Motor neuron (in vitro differentiated cells): ENCODE measurements at regions not wholly inside any gene's neighbourhood (a gene's known extent, or its start where the extent isn't known, plus 50 kb on each side); places are given as distances from the start of the nearest gene placed in this dataset.

Source experiments
- ATAC-seq, 8 experiments: fragments of 200-7000 bp; cut with Tn5 transposase; replicated peaks in 6 of 8; 2 replicates each; pipeline ENCODE4 v1.8.0; 2021; ENCODE audit warnings: mild to moderate bottlenecking in 8 of 8, moderate library complexity in 8 of 8
- H3K27ac ChIP-seq, 2 donors: fragments of 250-450 bp; sonication (Bioruptor Pico); 2 replicates each; pipeline ENCODE4 v1.9.0; 2021; ENCODE audit warnings: antibody characterized with exemption in 2 of 2, mild to moderate bottlenecking in 2 of 2, moderate library complexity in 1 of 2
- H3K4me1 ChIP-seq, 2 donors: fragments of 250-450 bp; sonication (Bioruptor Pico); replicated peaks in 1 of 2; 2 replicates each; pipeline ENCODE4 v1.6.1; 2021; ENCODE audit warnings: antibody characterized with exemption in 2 of 2, mild to moderate bottlenecking in 2 of 2, moderate library complexity in 1 of 2
- H3K4me3 ChIP-seq, 5 donors: fragments of 250-450 bp; sonication (Bioruptor Pico); 2 replicates each; pipeline ENCODE4 v1.9.0; 2021; ENCODE audit warnings: antibody characterized with exemption in 5 of 5, mild to moderate bottlenecking in 5 of 5, moderate library complexity in 4 of 5
- WGBS, 10 experiments: fragments of 450-650 bp; shearing (Covaris generic); methylation state at CpG; one replicate each; pipeline ENCODE4 v1.0.0; 2022; 5-methylcytosine and 5-hydroxymethylcytosine counted together
- in situ Hi-C, 9 experiments: fragments of 400-800 bp; cut with MboI; loops; one replicate each; pipeline ENCODE4 v1.15.0; 2021; ENCODE audit warnings: low sequenced_read_pairs in 9 of 9, low pct_unique_long_range_greater_than_20kb in 2 of 9; ENCODE audit not compliant: unreplicated experiment in 9 of 9

DNA sequence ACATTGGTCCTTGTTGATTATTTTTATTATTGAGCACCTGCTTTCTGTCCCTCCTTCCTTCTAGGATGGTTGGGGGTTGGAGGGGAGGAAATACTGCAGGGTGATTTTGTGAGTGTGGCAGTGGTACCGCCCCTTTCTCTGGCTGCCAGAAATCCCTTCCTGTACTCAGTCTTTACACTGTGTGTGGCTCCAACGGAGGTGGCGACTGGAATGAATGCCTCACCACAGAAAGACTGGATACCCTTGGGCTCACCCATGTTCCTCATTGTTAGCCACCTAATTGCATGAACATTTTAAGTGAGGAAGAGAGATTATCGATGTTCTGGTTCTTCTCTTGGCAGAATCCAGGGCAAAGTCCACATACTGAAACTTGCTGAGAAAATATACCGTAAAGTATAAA is 272.0 kb upstream of the E2F7 start:
- ATAC-seq: peak in 1 of 8 experiments; percentile 45
- in situ Hi-C loops: loop anchor here in 1 of 9 experiments (25.0 kb wide), 1 partner anchor 350 kb away; no protein-coding TSS in a partner anchor
- 52 to 100% (median 90%) methylated on average over 2 to 5 of the region's 5 CpGs; no CpG with 5 or more reads in 3 of the 10 experiments for WGBS, 10 experiments

DNA sequence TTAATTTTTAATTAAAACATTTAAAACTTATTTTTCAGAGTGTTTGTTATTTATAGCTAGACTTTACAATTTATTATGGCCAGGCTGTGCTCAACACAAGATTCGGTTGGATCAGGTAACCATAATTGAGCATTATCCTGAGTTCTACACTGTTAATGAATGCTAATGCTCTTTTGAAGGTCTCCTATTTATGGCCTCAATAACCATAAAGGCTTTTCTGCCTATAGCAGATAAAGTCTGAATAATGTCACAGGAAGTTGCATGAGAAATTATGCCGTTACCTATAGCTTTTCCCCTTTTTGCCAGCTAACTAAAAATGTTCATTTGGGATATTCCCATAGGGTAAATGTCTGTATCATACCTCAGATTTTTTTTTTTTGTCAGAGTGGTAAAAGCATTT is 269.4 kb upstream of the E2F7 start:
- no peak overlapping the region for H3K27ac ChIP-seq
- 83 to 100% (median 100%) methylated on average over 1 to 2 of the region's 2 CpGs; no CpG with 5 or more reads in 1 of the 10 experiments for WGBS, 10 experiments
- no peak overlapping the region for H3K4me3 ChIP-seq
- in situ Hi-C loops: loop anchor here in 1 of 9 experiments (25.0 kb wide), 1 partner anchor 352 kb away; no protein-coding TSS in a partner anchor
- peaks cover 5 to 16% of the 10 kb centered on the region in 2 donors for H3K4me1 ChIP-seq
- no peak for ATAC-seq

More for the DNA sequence above, 272.0 kb upstream of the E2F7 start:
- no peak overlapping the region for H3K4me3 ChIP-seq
- H3K27ac ChIP-seq: no peak overlapping the region
- H3K4me1 ChIP-seq: peaks cover 13 to 23% of the 10 kb centered on the region in 2 donors

DNA sequence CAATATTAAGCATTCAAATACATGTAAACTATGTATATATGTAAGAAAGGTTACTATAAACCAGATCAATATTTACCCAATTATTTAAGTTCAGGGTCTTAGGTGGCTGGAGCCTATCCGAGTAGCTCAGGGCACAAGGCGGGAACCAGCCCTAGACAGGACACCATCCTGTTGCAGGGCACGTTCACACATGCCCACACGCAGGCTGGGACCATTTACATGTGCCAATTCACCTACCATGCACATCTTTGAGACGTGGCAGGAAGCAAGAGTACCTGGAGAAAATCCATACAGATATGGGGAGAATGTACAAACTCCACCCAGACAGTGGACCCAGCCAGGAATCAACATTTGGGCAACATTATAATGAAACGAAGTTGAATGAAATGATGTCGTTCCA is 263.0 kb upstream of the E2F7 start:
- in situ Hi-C loops: loop anchor here in 1 of 9 experiments (25.0 kb wide), 1 partner anchor 359 kb away; no protein-coding TSS in a partner anchor
- H3K4me3 ChIP-seq: no peak overlapping the region
- H3K4me1 ChIP-seq: peaks cover 25 to 37% of the 10 kb centered on the region in 2 donors
- no peak for ATAC-seq
- no peak overlapping the region for H3K27ac ChIP-seq
- WGBS, 10 experiments: 79 to 100% (median 97%) methylated on average over 1 to 4 of the region's 7 CpGs; no CpG with 5 or more reads in 4 of the 10 experiments

DNA sequence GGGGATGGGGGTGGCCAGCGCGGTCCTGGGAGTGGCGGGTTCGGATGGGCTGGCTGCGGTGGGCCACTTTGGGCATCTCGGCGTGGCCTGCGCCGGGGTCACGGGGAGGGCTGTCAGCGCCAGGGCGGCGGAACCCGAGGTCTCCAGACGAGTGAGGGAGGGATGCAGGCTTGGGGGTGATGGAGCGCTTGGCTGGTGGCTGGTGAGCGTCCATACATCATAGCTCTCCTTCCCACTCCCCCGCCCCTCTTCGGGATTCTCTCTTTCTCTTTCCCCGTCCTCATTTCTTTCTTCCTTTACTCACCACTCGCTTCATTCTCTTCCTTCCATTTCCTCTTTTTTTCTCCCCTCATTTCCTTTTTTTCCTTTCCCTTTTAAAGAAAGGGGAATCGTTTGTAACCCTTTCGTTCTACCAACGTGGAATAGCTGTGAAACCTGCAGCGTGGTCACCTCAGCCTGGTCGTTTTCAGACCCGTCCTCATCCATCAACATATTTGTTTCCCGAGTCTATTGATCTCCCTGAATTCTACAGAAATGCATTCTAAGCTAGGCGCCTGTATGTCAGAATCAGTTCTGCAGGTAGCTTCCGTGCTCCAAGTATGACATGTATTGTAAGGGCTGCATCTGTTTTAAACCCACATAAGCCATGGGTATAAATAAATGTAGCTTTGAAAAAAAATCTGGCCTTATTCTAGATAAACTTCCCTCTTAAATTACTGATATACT is 260.3 kb upstream of the E2F7 start:
- Histone ChIP-seq H3K27ac (peak overlapping the region; percentile 75 to 81), H3K4me1 (peaks cover 25 to 35% of the 10 kb centered on the region in 2 donors), H3K4me3 (peak overlapping the region; percentile 54 to 89 (median 77))
- in situ Hi-C loops: loop anchor here in 1 of 9 experiments (25.0 kb wide), 1 partner anchor 362 kb away; no protein-coding TSS in a partner anchor
- WGBS, 10 experiments: 0 to 23% (median 5%) methylated on average over 9 to 19 of the region's 30 CpGs
- peak; percentile 3 to 80 (median 69) for ATAC-seq

DNA sequence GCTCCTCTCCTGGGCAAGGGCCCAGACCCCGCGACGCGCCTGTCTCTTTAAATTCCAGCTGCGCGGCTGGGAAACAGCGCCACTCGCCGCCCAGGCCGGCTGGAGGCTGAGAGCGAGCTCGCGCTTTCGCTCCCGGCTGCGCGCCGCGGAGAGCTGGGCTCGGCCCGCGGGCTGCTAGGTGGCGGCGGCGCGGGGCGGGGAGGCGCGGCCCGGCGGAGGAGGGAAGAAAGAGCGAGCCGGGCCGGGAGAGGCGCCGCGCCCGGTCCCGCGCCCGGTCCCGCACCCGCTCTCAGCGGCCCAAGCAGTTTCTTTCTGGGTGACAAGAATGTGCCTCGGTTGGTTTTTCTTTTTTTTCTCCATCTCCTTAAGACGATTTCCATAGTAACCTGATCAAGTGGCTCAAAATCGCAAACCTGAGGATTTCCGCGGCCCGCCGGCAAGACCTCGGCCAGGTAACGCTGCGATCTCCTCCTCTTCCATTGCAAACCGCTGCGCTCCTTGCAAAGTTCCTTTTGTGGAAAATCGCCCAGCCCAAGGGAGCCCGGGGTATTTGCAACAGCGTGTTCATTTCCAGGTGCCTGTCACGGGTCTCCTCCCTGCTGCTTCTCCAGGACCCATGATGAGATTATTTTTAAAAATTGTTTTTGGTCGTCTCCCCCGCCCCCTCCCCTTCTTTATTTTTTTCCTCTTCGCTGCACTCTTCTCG is 259.5 kb upstream of the E2F7 start:
- in situ Hi-C loops: loop anchor here in 3 of 9 experiments (25.0 kb wide), 3 partner anchors 113 to 362 kb away; partner anchors contain the start of gene E2F7 (in 1 of the 3)
- WGBS, 10 experiments: 0 to 7% (median 1%) methylated on average over 1 to 16 of the region's 64 CpGs; no CpG with 5 or more reads in 2 of the 10 experiments
- H3K4me1 ChIP-seq: peaks cover 25 to 37% of the 10 kb centered on the region in 2 donors
- H3K27ac ChIP-seq: peak overlapping the region; percentile 75 to 81
- ATAC-seq: peak; percentile 86 to 99 (median 90)
- H3K4me3 ChIP-seq: peak overlapping the region; percentile 54 to 89 (median 77)

DNA sequence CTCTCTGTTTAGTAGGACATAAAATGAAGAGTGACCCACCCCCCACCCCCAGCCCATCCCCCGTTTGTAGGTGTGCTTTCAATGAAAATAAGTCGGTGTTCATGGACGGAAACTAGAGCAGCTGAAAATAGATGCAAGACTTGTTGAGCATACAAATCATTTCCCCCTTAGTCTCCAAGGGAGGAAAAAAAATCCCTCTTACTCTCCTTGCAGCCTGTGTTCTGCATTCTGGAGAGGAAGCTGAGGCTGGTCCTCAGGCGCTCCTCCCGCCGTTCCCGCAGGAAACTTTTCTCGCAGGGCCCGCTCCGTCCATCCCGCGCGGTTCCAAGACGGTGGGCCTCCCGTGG is 259.0 kb upstream of the E2F7 start:
- 0 to 40% (median 2%) methylated on average over 1 to 13 of the region's 15 CpGs; no CpG with 5 or more reads in 6 of the 10 experiments for WGBS, 10 experiments
- in situ Hi-C loops: loop anchor here in 2 of 9 experiments (25.0 kb wide), 2 partner anchors 112 to 262 kb away; partner anchors contain the start of gene E2F7 (in 1 of the 2)
- Histone ChIP-seq H3K4me1 (peaks cover 27 to 35% of the 10 kb centered on the region in 2 donors), H3K4me3 (peak overlapping the region; percentile 54 to 89 (median 77)), H3K27ac (peak overlapping the region; percentile 75 to 81)
- ATAC-seq: peak in 1 of 8 experiments; percentile 45

DNA sequence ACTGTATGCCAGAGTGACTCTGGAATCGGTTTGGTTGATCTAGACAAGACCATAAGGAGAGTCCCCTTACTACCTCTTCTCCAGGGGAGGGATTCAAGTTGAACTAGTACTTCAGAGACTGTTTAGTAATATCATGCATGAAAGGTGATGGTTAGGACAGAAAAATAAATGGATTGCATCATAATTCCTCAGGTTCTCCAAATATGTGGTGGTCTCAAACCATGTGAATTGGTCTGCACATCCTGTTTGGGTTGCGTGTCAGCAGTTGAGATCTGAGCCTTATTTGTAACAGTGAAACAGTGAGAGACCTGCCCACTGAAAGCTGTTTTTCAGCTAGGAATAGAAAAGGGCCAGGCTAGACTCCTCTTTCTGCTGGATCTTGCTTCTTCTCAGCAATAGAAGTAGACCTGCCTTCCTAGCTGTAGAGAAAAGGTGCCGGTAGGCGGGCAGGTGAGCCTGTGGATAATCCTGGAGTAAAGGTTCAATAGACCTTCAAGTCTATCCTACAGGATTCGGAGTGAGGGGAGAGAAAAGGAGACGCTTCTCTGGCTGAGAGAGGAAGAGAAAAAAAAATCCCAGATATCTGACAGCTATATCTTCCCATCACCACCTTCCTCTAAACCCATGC is 258.5 kb upstream of the E2F7 start:
- 33 to 100% (median 87%) methylated on average over 1 to 6 of the region's 6 CpGs; no CpG with 5 or more reads in 4 of the 10 experiments for WGBS, 10 experiments
- peak overlapping the region in 1 of 2 donors; percentile 53 for H3K27ac ChIP-seq
- in situ Hi-C loops: loop anchor here in 2 of 9 experiments (25.0 kb wide), 2 partner anchors 112 to 262 kb away; partner anchors contain the start of gene E2F7 (in 1 of the 2)

DNA sequence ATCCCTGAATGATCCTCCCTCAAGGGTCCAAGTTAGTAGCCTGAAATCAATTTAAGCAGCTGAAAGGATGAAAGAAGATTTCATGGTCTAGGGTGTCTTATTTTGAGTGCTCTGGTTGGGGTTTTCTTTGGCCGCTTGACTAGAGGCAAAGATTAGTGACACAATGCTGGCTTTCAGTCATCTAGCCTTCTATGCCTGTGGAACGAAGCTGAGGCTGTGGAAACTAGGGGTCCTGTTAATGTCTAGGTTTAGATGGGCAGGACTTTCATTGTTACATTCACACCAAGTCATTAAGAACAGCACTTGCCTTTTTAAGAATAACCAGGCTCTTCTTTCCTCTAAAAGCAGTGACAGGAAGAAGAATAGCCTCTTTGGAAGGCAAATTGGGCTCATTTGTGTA is 253.8 kb upstream of the E2F7 start:
- H3K27ac ChIP-seq: no peak overlapping the region
- ATAC-seq: peak in 5 of 8 experiments; percentile 48 to 77 (median 75)
- no peak overlapping the region for H3K4me3 ChIP-seq
- peaks cover 21 to 33% of the 10 kb centered on the region in 2 donors for H3K4me1 ChIP-seq
- WGBS, 10 experiments: 0 to 90% (median 38%) methylated on average over 1 to 2 of the region's 2 CpGs; no CpG with 5 or more reads in 2 of the 10 experiments
- in situ Hi-C loops: loop anchor here in 2 of 9 experiments (25.0 kb wide), 2 partner anchors 107 to 257 kb away; partner anchors contain the start of gene E2F7 (in 1 of the 2)

More for the DNA sequence above, 258.5 kb upstream of the E2F7 start:
- no peak for ATAC-seq
- Histone ChIP-seq H3K4me1 (peaks cover 26 to 30% of the 10 kb centered on the region in 2 donors), H3K4me3 (peak overlapping the region; percentile 54 to 89 (median 77))

DNA sequence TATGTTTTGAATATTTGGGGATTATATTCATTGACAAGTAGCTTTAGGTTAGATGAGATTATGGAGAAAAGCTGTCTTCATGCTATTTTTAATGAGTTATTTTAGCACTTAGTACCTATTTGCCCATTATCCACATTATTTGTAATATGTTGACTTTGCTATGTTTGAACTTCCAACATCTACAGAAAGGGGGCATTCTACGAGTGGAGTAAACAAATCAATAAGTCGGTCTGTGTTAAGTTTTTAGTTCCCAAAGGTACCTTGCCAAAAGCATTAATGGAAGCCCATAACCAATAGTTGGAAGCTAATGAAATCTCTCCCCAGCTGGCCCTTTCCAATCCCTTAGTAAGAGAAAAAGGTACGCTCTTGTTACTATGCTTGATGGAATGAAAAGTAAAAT is 250.0 kb upstream of the E2F7 start:
- in situ Hi-C loops: loop anchor here in 2 of 9 experiments (25.0 kb wide), 2 partner anchors 103 to 253 kb away; partner anchors contain the start of gene E2F7 (in 1 of the 2)
- Histone ChIP-seq H3K27ac (no peak overlapping the region), H3K4me1 (peaks cover 17 to 29% of the 10 kb centered on the region in 2 donors), H3K4me3 (no peak overlapping the region)
- ATAC-seq: no peak
- 57 to 100% (median 97%) methylated on average over 1 to 3 of the region's 3 CpGs; no CpG with 5 or more reads in 1 of the 10 experiments for WGBS, 10 experiments

DNA sequence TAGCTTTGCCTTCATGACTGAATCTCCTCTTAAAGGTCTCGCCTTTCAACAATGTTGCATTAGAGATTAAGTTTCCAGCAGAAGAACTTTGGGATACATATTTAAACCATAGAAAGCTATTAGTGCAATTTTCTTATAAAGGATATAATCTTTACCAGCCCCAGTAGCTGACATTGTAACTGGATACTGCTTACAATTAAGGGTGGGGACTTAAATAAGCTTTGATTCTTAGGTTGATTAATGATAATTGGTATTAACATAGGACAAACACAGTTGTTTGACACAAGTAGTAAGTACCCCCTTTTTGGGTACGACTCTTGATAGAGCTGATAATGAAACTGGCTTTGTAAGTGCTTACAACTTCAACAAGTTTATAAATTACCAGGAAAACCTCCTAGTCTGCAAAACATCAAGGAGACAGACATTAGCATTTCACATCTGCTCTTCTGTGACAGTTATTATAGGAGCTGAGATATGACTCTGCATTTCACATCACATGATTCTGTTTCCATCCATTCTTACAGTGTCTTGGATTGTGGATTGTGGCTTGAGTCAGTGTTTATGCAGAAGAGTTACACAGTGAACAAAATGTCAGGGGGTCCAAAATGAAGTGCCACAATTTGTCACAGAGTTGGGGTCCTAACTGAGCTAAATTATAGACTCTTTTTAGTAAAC is 249.1 kb upstream of the E2F7 start:
- peaks cover 14 to 26% of the 10 kb centered on the region in 2 donors for H3K4me1 ChIP-seq
- peak in 7 of 8 experiments; percentile 55 to 99 (median 93) for ATAC-seq
- H3K27ac ChIP-seq: no peak overlapping the region
- WGBS, 10 experiments: 17 to 79% (median 67%) methylated on average over 1 to 2 of the region's 2 CpGs; no CpG with 5 or more reads in 3 of the 10 experiments
- H3K4me3 ChIP-seq: no peak overlapping the region
- in situ Hi-C loops: loop anchor here in 2 of 9 experiments (25.0 kb wide), 2 partner anchors 102 to 252 kb away; partner anchors contain the start of gene E2F7 (in 1 of the 2)

DNA sequence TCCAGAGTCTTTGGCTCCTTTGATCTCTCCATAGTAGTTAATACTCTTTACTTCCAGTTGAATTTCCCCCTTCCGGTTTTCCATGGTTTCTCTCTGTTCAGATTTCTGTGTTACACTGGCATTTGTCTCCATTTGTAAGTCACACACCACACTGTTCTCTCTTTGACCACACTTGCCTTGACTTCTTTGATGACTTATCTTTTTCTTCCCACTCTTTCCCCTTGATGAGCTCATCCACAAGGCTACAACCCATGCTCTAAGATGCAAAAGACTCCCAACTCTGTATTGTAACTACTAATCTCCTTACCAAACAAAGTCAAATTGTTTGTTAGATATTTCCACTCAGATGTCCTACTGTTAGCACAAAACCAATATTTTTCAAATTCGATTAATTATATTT is 242.7 kb upstream of the E2F7 start:
- Histone ChIP-seq H3K27ac (no peak overlapping the region), H3K4me1 (peaks cover 0 to 2% of the 10 kb centered on the region in 2 donors), H3K4me3 (no peak overlapping the region)
- 73 to 96% (median 91%) methylated on average over 1 to 2 of the region's 2 CpGs for WGBS, 10 experiments
- ATAC-seq: no peak
- in situ Hi-C loops: loop anchor here in 2 of 9 experiments (25.0 kb wide), 2 partner anchors 96 to 246 kb away; partner anchors contain the start of gene E2F7 (in 1 of the 2)
